ENCODE measurements at regions not wholly inside any gene's neighbourhood (a gene's known extent, or its start where the extent isn't known, plus 50 kb on each side); places are given as distances from the start of the nearest gene placed in this dataset.

GRCh38 chr3:70863049-70863448, 550.6 kb upstream of the MDFIC2 start:
- no peaks in the 10 kb centered on the region for H3K27me3 Mint-ChIP-seq (ENCODE audit: low read depth)
- no peak overlapping the region for H3K4me3 Mint-ChIP-seq
- peaks cover 23% of the 10 kb centered on the region for H3K4me1 Mint-ChIP-seq
- TF ChIP-seq GABPB1 (CRISPR knock-in tag; IDR thresholded peaks at IDR 0.05) (no peak), NR3C1 (CRISPR knock-in tag; conservative IDR thresholded peaks at IDR 0.05; ENCODE audit: low read depth) (no peak), ZNF425 (CRISPR knock-in tag; conservative IDR thresholded peaks at IDR 0.05) (no peak), ZBTB21 (CRISPR knock-in tag; IDR thresholded peaks at IDR 0.05; ENCODE audit: borderline replicate concordance) (no peak), NFE2L1 (CRISPR knock-in tag; IDR thresholded peaks at IDR 0.05) (no peak), TCF7 (CRISPR knock-in tag; IDR thresholded peaks at IDR 0.05; ENCODE audit: low read depth) (no peak), RORB (CRISPR knock-in tag; IDR thresholded peaks at IDR 0.05) (no peak), MAX (CRISPR knock-in tag; IDR thresholded peaks at IDR 0.05) (no peak), ZNF281 (CRISPR knock-in tag; IDR thresholded peaks at IDR 0.05) (no peak), FOXJ3 (CRISPR knock-in tag; IDR thresholded peaks at IDR 0.05; ENCODE audit: borderline replicate concordance) (no peak), TP53 (CRISPR knock-in tag; IDR thresholded peaks at IDR 0.05) (no peak), TEAD1 (CRISPR knock-in tag; IDR thresholded peaks at IDR 0.05) (no peak), GRHL2 (CRISPR knock-in tag; IDR thresholded peaks at IDR 0.05; ENCODE audit: insufficient replicate concordance, severe bottlenecking) (no peak), ZNF671 (CRISPR knock-in tag; IDR thresholded peaks at IDR 0.05) (no peak), ZNF263 (CRISPR knock-in tag; IDR thresholded peaks at IDR 0.05; ENCODE audit: low read depth) (no peak)
- TF ChIP-seq, protein P1, sequence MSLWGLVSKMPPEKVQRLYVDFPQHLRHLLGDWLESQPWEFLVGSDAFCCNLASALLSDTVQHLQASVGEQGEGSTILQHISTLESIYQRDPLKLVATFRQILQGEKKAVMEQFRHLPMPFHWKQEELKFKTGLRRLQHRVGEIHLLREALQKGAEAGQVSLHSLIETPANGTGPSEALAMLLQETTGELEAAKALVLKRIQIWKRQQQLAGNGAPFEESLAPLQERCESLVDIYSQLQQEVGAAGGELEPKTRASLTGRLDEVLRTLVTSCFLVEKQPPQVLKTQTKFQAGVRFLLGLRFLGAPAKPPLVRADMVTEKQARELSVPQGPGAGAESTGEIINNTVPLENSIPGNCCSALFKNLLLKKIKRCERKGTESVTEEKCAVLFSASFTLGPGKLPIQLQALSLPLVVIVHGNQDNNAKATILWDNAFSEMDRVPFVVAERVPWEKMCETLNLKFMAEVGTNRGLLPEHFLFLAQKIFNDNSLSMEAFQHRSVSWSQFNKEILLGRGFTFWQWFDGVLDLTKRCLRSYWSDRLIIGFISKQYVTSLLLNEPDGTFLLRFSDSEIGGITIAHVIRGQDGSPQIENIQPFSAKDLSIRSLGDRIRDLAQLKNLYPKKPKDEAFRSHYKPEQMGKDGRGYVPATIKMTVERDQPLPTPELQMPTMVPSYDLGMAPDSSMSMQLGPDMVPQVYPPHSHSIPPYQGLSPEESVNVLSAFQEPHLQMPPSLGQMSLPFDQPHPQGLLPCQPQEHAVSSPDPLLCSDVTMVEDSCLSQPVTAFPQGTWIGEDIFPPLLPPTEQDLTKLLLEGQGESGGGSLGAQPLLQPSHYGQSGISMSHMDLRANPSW (CRISPR knock-in tag; conservative IDR thresholded peaks at IDR 0.05; ENCODE audit: low read depth), result no peak
- TF ChIP-seq, protein P2, sequence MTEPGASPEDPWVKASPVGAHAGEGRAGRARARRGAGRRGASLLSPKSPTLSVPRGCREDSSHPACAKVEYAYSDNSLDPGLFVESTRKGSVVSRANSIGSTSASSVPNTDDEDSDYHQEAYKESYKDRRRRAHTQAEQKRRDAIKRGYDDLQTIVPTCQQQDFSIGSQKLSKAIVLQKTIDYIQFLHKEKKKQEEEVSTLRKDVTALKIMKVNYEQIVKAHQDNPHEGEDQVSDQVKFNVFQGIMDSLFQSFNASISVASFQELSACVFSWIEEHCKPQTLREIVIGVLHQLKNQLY (CRISPR knock-in tag; IDR thresholded peaks at IDR 0.05), result no peak
- TF ChIP-seq, protein P3, sequence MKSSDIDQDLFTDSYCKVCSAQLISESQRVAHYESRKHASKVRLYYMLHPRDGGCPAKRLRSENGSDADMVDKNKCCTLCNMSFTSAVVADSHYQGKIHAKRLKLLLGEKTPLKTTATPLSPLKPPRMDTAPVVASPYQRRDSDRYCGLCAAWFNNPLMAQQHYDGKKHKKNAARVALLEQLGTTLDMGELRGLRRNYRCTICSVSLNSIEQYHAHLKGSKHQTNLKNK (CRISPR knock-in tag; IDR thresholded peaks at IDR 0.05), result no peak
- TF ChIP-seq, protein P4, sequence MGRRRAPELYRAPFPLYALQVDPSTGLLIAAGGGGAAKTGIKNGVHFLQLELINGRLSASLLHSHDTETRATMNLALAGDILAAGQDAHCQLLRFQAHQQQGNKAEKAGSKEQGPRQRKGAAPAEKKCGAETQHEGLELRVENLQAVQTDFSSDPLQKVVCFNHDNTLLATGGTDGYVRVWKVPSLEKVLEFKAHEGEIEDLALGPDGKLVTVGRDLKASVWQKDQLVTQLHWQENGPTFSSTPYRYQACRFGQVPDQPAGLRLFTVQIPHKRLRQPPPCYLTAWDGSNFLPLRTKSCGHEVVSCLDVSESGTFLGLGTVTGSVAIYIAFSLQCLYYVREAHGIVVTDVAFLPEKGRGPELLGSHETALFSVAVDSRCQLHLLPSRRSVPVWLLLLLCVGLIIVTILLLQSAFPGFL (CRISPR knock-in tag; IDR thresholded peaks at IDR 0.05; ENCODE audit: borderline replicate concordance), result no peak
- TF ChIP-seq, protein P5, sequence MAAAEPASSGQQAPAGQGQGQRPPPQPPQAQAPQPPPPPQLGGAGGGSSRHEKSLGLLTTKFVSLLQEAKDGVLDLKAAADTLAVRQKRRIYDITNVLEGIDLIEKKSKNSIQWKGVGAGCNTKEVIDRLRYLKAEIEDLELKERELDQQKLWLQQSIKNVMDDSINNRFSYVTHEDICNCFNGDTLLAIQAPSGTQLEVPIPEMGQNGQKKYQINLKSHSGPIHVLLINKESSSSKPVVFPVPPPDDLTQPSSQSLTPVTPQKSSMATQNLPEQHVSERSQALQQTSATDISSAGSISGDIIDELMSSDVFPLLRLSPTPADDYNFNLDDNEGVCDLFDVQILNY (CRISPR knock-in tag; IDR thresholded peaks at IDR 0.05), result no peak
- DNase-seq (ENCODE audit: low spot score) (no peak), ATAC-seq (no peak)
- H3K36me3 Mint-ChIP-seq, result peaks cover 32% of the 10 kb centered on the region
- CTCF ChIA-PET, result no interaction called here
- POLR2A ChIA-PET, result no interaction called here
- peaks cover 44% of the 10 kb centered on the region for H3K9me3 Mint-ChIP-seq
- no peak overlapping the region for H3K27ac Mint-ChIP-seq

Measured in WTC11 (cell line).